GM23248 (cell line): ENCODE measurements at regions not wholly inside any gene's neighbourhood (a gene's known extent, or its start where the extent isn't known, plus 50 kb on each side); places are given as distances from the start of the nearest gene placed in this dataset.

Experiments
- DNase-seq: peaks from one replicate; pipeline ENCODE4 v3.0.0-alpha.2; 2015
- H2AFZ ChIP-seq: fragments of 200-600 bp; sonication (generic); 2 replicates; pipeline ENCODE4 v1.6.1; 2016; ENCODE audit warnings: antibody characterized with exemption
- H3F3A ChIP-seq: fragments of 200-600 bp; sonication (generic); 2 replicates; pipeline ENCODE4 v1.6.1; 2016; ENCODE audit warnings: mild to moderate bottlenecking, antibody characterized with exemption, mixed run types; ENCODE audit not compliant: insufficient read depth
- H3K27ac ChIP-seq: fragments of 200-600 bp; sonication (generic); 2 replicates; pipeline ENCODE4 v1.5.1; 2016; ENCODE audit warnings: mild to moderate bottlenecking
- H3K27me3 ChIP-seq: fragments of 200-600 bp; sonication (generic); replicated peaks from 2 replicates; pipeline ENCODE4 v1.6.1; 2016; ENCODE audit warnings: mild to moderate bottlenecking; ENCODE audit not compliant: insufficient read depth
- H3K36me3 ChIP-seq: fragments of 200-600 bp; sonication (generic); 2 replicates; pipeline ENCODE4 v1.6.1; 2016; ENCODE audit warnings: low read depth, mild to moderate bottlenecking
- H3K4me1 ChIP-seq: fragments of 200-600 bp; sonication (generic); 2 replicates; pipeline ENCODE4 v1.6.1; 2016; ENCODE audit warnings: mild to moderate bottlenecking; ENCODE audit not compliant: insufficient read depth
- H3K4me2 ChIP-seq: fragments of 200-600 bp; sonication (generic); one replicate; pipeline ENCODE4 v1.6.1; 2016; ENCODE audit warnings: mild to moderate bottlenecking; ENCODE audit not compliant: unreplicated experiment
- H3K4me3 ChIP-seq: fragments of 200-600 bp; sonication (generic); 2 replicates; pipeline ENCODE4 v1.5.1; 2016; ENCODE audit warnings: mild to moderate bottlenecking
- H3K79me2 ChIP-seq: fragments of 200-600 bp; sonication (generic); 2 replicates; pipeline ENCODE4 v1.6.1; 2016; ENCODE audit warnings: mild to moderate bottlenecking; ENCODE audit not compliant: insufficient read depth
- H3K9ac ChIP-seq: fragments of 200-600 bp; sonication (generic); 2 replicates; pipeline ENCODE4 v1.6.1; 2016; ENCODE audit warnings: mild to moderate bottlenecking
- H3K9me2 ChIP-seq: fragments of 200-600 bp; sonication (generic); 2 replicates; pipeline ENCODE4 v1.6.1; 2016; ENCODE audit warnings: mixed run types, mild to moderate bottlenecking, moderate library complexity; ENCODE audit not compliant: insufficient read depth
- H3K9me3 ChIP-seq: fragments of 200-600 bp; sonication (generic); one replicate; pipeline ENCODE4 v1.6.1; 2017; ENCODE audit warnings: low read depth
- H4K20me1 ChIP-seq: fragments of 200-600 bp; sonication (generic); 2 replicates; pipeline ENCODE4 v1.6.0; 2016; ENCODE audit not compliant: insufficient read depth
- EZH2 ChIP-seq: fragments of 200-600 bp; sonication (generic); IDR thresholded peaks from 2 replicates; pipeline ENCODE4 v1.6.1; 2018; ENCODE audit warnings: antibody characterized with exemption, mild to moderate bottlenecking; ENCODE audit not compliant: insufficient read depth, poor library complexity, severe bottlenecking
- EZH2phosphoT487 ChIP-seq: fragments of 200-600 bp; sonication (generic); IDR thresholded peaks from 2 replicates; pipeline ENCODE4 v1.6.1; 2018; ENCODE audit warnings: antibody characterized with exemption, moderate library complexity, mild to moderate bottlenecking, low read depth; ENCODE audit not compliant: insufficient read depth
- WGBS, 2 experiments: methylation state at CpG; one replicate each; pipeline ENCODE4 v1.1.6; 2015 to 2017; ENCODE audit warnings: low lambda C conversion rate in 2 of 2, low coverage in 1 of 2; ENCODE audit errors: missing lambda C conversion rate in 2 of 2; 5-methylcytosine and 5-hydroxymethylcytosine counted together
- in situ Hi-C: fragments of 300-500 bp; cut with MboI; formaldehyde crosslinking; loops from 2 replicates; pipeline ENCODE4 v1.15.0; 2020

DNA sequence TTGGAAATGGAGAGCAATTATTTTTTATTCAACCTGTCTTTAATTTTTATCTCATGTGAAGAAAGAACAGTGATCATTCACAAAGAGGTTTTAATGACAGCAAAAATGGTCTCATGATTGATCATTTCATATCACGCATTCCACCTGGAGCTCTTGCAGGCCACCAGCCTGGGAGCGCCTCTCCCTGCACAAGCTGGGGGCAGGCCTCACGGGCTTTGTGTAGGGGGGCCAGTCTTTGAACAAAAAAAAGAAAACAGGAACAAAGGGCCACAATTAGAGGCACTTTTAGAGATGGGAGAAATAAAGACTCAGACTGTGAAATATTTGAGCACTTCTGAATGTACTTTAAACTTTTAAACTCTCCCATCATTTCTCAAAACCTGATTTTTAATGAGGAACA, 232.9 kb downstream of the CHD9NB start:
- H3K9me3 ChIP-seq = no peaks in the 10 kb centered on the region
- no peaks in the 10 kb centered on the region for H3K27me3 ChIP-seq
- H3K27ac ChIP-seq = no peak overlapping the region
- TF ChIP-seq EZH2phosphoT487 = no peak
- TF ChIP-seq EZH2 = no peak
- H3K79me2 ChIP-seq = no peaks in the 10 kb centered on the region
- no peak overlapping the region for H3K4me3 ChIP-seq
- no peaks in the 10 kb centered on the region for H3K36me3 ChIP-seq
- H4K20me1 ChIP-seq = no peaks in the 10 kb centered on the region
- no peaks in the 10 kb centered on the region for H3K4me1 ChIP-seq
- H2AFZ ChIP-seq = no peak overlapping the region
- WGBS, 2 experiments = 50 to 62% methylated on average over 3 of the region's 3 CpGs
- no peaks in the 10 kb centered on the region for H3F3A ChIP-seq
- H3K4me2 ChIP-seq = no peak overlapping the region
- H3K9ac ChIP-seq = no peak overlapping the region
- in situ Hi-C loops = no loop called here
- no peak for DNase-seq
- no peaks in the 10 kb centered on the region for H3K9me2 ChIP-seq

DNA sequence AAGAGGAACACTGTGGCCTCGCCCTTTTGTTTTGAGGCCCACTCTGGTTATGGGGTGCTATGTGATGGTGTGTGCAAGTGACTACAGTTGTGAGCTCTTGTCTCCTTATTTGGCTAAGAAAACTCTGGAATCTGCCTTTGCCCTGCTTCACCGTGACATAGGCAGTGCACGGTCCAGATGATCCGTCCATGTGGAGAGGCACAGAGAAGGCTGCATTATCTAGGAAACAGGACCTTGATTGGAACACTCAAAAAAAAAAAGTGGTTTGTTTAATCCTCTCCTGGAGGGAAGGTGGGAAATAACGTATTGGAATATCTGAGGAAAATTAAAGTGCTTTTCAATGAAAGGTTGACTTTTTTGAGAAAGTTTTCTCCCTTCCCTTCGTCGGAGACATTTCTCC, 233.3 kb downstream of the CHD9NB start:
- Histone ChIP-seq H3K79me2 (no peaks in the 10 kb centered on the region), H3K9ac (no peak overlapping the region), H3K36me3 (no peaks in the 10 kb centered on the region), H2AFZ (no peak overlapping the region), H3F3A (no peaks in the 10 kb centered on the region), H3K9me2 (no peaks in the 10 kb centered on the region), H4K20me1 (no peaks in the 10 kb centered on the region), H3K4me1 (no peaks in the 10 kb centered on the region), H3K4me3 (no peak overlapping the region), H3K27me3 (no peaks in the 10 kb centered on the region), H3K4me2 (no peak overlapping the region), H3K9me3 (no peaks in the 10 kb centered on the region), H3K27ac (no peak overlapping the region)
- WGBS, 2 experiments = 36 to 42% methylated on average over 7 of the region's 7 CpGs
- no peak for DNase-seq
- in situ Hi-C loops = no loop called here
- TF ChIP-seq EZH2 = no peak
- TF ChIP-seq EZH2phosphoT487 = no peak

DNA sequence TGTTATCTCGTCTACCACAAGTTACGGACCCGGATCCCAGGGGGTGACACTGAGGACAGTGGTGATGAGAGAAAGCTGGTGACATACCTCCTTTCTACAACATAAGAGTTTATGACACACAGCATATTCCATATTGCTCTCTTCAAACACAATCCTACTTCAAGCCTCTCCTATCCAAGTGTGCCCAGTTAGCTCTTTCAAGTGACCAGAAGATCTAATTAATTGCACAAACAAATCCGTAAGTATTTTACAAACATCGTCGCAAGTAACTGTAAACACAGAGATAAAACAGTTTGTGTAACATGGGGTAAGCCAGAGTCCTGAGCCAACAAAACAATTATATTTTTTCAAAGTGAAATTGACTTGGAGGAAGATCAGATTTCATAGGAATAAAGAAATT, 235.0 kb downstream of the CHD9NB start:
- in situ Hi-C loops = no loop called here
- WGBS, 2 experiments = 67 to 73% methylated on average over 6 of the region's 6 CpGs
- no peak for TF ChIP-seq EZH2phosphoT487
- TF ChIP-seq EZH2 = no peak

DNA sequence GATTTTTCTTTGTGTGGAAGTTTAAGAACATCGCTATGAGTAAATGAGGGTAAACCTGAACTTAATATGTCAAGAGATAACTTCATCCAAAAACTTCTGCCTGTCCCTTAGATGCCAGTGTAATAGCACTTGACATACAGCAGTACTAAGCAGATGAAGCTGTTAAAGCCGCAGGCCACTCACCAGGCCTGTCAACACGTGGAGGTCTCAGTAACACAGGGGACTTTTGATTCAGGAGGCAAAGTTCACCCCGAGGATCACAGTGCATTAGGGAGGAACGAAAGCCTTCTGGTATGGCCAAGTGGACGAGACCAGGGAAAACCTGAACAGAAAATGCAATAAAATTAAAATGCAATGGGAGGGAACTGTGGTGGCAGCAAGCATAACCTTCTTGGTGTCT, 235.7 kb downstream of the CHD9NB start:
- Histone ChIP-seq H4K20me1 (no peaks in the 10 kb centered on the region), H3K9me3 (no peaks in the 10 kb centered on the region), H3K27me3 (no peaks in the 10 kb centered on the region), H3K36me3 (no peaks in the 10 kb centered on the region), H3F3A (no peaks in the 10 kb centered on the region), H3K4me2 (no peak overlapping the region), H3K27ac (no peak overlapping the region), H3K4me3 (no peak overlapping the region), H3K9me2 (no peaks in the 10 kb centered on the region), H3K79me2 (no peaks in the 10 kb centered on the region), H2AFZ (no peak overlapping the region), H3K4me1 (no peaks in the 10 kb centered on the region), H3K9ac (no peak overlapping the region)
- DNase-seq = no peak
- TF ChIP-seq EZH2phosphoT487 (no peak), EZH2 (no peak)
- 28 to 32% methylated on average over 6 of the region's 6 CpGs for WGBS, 2 experiments
- in situ Hi-C loops = no loop called here

More for the DNA sequence above, 235.0 kb downstream of the CHD9NB start:
- H4K20me1 ChIP-seq = no peaks in the 10 kb centered on the region
- DNase-seq = no peak
- H3K27me3 ChIP-seq = no peaks in the 10 kb centered on the region
- H3K27ac ChIP-seq = no peak overlapping the region
- H3K4me1 ChIP-seq = no peaks in the 10 kb centered on the region
- H3K4me2 ChIP-seq = no peak overlapping the region
- H3K36me3 ChIP-seq = no peaks in the 10 kb centered on the region
- no peaks in the 10 kb centered on the region for H3K9me2 ChIP-seq
- no peaks in the 10 kb centered on the region for H3K79me2 ChIP-seq
- H3K9me3 ChIP-seq = no peaks in the 10 kb centered on the region
- H3K9ac ChIP-seq = no peak overlapping the region
- H3K4me3 ChIP-seq = no peak overlapping the region
- H3F3A ChIP-seq = no peaks in the 10 kb centered on the region
- no peak overlapping the region for H2AFZ ChIP-seq
